SHP77 (cell line): ENCODE measurements at regions not wholly inside any gene's neighbourhood (a gene's known extent, or its start where the extent isn't known, plus 50 kb on each side); places are given as distances from the start of the nearest gene placed in this dataset.
"Not testable (repeated sequence)": the region's sequence is repeated elsewhere in the genome, so short reads cannot be mapped to it uniquely, and the experiment has no call there.

Experiments
- DNase-seq, 2 experiments: peaks; one replicate each; lab custom pipeline; 2025; lab: John Stamatoyannopoulos, UW

DNA sequence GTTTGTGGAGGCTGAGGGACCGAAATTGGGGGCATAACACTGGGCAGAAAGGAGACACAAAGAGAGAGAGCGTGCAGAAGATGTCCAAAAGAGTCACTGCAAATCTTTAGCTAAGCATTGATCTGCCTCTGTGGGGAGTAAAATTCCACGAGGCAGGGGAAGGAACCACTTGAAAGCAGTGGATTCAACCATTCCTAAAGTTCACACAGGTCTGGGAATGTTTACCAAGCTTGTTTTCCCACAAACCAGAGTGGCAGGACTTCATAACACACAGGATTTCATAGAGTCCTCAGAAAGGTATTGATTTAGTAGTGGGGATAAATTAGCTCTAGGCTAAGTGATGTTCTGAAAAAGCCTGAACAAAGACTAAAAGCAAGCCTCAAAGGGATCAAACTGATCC lies 66.1 kb upstream of the RPL38 start:
- no peak for DNase-seq

DNA sequence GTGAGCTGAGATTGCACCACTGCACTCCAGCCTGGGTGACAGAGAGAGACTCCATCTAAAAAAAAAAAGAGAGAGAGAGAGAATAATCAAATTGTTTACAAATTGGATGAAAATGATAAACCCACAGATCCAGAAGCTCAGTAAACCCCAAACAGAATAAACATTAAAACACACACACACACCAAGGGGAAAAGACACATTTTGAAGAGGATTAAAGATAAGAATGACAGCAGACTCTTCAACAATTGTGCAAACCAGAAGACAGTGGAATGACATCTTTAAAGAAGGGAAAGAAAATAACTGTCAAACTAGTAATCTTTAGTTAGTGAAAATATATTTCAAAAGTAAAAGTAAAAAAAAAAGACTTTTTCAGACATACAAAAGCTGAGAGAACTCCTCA lies 64.4 kb upstream of the RPL38 start:
- no peak for DNase-seq

DNA sequence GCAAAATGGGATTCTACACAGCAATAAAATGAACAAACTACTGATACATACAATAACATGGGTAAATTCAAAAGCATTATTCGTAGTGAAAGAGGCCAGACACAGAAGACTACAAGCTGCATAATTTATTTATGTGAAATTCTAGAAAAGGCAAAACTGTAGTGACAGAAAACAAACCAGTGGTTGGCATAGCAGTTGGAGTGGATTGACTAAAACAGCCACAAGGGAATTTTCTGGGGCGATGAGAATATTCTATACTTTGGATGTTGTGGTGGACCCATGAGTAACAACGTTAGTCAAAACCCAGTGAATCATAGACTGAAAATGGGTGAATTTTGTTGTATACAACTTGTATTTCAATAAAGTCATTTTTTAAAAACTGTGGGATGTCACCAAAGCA lies 63.2 kb upstream of the RPL38 start:
- DNase-seq, result no peak

DNA sequence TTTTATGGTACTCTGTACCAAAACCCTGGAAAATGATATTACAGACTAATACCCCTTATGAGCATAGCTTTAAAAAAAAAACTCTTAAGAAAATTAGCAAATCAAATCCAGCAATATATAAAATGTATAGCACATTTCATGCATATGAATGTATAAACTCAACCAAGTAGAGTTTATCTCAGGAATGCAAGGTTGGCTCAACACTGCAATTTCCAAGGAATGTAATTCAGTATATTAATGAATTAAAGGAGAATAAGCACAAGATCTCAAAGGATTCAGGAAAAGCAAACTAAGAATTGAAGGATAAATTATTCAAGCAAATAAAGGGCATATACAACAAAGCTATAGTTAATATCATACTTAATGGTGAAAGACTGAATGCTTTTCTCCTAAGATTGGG lies 61.9 kb upstream of the RPL38 start:
- no peak for DNase-seq

DNA sequence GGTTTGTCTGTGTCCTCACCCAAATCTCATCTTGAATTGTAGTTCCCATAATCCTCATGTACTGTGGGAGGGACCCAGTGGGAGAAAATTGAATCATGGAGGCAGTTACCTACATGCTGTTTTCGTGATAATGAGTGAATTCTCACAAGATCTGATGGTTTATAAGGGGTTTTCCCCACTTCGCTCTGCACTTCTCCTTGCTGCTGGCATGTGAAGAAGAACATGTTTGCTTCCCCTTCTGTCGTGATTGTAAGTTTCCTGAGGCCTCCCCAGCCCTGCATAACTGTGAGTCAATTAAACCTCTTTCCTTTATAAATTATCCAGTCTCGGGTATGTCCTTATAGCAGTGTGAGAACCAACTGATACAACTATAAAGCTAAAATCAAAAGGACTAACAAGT lies 60.2 kb upstream of the RPL38 start:
- not testable (repeated sequence) for DNase-seq

DNA sequence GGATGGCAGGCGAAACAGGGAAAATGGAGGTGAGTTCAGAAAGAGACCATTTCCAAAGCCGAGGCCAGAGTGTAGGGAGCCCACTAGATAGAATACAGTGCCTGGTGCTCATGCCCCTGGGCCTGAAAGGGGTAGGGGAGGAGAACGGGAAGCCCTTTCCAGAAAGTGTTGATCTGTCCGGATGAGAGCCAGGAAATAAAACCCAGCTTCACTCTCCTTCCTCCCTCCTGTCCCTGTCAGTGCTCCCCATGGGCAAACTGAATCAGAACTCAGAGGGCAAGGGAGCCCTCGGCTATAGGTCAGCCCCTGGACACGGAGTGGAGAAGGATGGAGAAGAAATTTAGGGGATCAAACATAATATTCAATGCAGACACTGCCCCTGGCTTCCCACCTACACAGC lies 57.7 kb upstream of the RPL38 start:
- no peak for DNase-seq

DNA sequence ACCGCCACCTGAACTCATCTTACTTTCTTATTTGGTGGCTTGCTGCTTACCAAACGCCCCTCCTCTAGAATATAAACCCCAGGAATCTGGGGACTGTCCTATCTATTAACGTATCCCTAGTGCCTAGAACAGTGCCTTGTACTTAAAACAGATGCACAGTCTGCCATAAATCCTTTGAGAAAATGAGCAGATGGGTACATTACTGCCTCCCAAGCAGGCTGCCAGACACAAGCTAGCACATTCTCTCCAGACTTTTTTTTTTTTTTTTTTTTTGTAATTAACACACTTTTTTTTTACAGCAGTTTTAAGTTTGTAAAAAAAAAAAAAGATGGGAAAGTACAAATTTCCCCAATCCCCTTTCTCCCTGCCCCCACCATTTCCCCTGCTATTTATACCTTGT lies 57.3 kb upstream of the RPL38 start:
- no peak for DNase-seq

DNA sequence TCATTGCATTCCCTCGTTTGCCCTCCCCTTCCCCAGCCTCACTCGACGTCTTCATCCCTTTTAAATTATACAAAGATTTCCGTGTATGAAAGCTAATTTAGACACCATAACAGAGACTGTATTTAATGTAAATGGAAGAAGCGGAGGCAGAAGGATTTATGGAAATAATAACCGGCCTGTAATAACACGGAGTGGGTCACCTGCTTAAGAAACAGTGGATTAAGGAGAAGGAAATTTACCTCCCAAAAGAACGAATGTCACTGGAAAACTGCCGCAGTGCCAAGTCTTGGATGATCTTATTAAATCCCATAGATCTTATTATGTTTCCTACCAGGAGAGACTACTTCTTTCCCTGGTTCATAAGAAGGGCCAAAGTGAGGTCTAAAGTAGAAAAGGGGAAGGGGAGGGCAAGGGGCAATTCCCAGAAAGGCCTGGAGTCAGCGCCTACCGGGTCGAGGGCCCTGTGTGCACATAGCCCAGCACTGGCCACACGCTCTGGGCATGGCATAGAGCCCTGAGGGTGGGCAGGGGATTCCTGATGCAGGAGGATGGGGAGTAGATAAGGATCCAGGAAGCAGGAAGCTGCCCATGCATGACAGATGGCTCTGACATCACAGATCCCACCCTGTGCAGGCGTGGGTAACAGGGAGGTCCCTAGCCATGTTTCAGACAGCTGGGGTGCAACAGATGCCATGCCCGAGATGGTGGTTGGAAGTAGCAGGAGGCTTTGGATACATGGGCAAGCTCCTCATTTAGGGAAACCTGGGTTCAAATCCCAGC lies 56.2 kb upstream of the RPL38 start:
- DNase-seq, result no peak

DNA sequence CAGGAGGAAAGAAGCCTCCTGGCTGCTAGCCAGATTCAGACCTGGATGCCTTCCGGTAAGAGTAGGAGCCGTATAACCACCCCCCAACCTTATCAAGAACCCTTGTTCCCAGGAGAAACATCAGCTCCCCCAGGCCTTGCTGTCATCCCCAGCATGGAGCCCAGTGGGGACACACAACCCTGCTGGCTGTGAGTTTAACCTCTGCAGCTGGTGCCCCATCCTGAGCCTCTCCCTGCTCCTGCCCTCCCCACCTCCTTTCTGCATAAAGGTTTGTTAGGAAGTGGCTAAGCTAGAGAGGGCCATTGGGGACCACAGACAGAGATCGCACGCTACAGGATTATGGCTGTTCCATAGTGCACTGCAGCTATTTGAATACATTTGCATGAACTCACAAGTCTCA lies 55.5 kb upstream of the RPL38 start:
- DNase-seq, result no peak

DNA sequence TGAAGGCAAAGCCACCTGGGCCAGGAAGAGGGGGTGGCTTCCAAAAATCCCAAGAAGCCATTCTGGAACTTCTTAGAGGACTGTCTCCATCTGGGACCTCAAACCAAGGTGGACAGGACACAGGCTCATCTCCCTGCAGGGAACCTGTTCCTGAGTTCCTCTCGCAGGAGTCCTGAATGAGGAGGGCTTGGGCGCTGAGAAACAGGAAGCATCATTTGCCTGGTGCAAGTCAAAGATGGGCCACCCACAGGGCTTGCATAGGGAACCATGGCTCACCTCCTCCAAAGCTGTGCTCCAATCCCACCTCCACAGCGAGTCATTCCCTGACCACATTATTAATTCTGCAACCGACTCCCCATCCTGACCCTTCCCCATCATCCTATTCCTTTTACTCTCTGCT lies 55.0 kb upstream of the RPL38 start:
- no peak for DNase-seq

DNA sequence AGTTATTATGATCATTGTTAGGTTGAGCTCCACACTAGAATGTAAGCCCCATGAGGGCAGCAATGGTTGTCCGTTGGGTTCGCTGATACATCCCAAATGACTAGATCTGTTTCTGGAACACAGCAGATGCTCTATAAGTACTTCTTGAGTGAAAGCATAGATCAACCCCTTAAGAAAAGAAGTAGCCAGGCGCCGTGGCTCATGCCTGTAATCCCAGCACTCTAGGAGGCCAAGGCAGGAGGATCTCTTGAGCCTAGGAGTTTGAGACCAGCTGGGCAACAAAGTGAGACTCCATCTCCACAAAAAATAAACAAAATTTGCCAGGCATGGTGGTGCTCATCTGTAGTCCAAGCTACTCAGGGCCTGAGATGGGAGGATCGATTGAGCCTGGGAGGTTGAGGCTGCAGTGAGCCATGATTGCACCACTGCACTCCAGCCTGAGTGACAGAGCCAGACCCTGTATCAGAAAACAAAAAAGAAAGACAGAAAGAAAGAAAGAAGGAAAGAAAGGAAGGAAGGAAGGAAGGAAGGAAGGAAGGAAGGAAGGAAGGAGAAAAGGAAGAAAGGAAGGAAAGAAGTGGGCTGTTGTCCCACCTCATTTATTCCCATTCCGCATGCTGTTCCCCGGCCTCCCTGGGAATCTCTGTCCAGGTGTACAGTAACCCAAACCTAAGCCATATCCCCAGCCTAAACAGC lies 54.4 kb upstream of the RPL38 start:
- DNase-seq, result no peak

DNA sequence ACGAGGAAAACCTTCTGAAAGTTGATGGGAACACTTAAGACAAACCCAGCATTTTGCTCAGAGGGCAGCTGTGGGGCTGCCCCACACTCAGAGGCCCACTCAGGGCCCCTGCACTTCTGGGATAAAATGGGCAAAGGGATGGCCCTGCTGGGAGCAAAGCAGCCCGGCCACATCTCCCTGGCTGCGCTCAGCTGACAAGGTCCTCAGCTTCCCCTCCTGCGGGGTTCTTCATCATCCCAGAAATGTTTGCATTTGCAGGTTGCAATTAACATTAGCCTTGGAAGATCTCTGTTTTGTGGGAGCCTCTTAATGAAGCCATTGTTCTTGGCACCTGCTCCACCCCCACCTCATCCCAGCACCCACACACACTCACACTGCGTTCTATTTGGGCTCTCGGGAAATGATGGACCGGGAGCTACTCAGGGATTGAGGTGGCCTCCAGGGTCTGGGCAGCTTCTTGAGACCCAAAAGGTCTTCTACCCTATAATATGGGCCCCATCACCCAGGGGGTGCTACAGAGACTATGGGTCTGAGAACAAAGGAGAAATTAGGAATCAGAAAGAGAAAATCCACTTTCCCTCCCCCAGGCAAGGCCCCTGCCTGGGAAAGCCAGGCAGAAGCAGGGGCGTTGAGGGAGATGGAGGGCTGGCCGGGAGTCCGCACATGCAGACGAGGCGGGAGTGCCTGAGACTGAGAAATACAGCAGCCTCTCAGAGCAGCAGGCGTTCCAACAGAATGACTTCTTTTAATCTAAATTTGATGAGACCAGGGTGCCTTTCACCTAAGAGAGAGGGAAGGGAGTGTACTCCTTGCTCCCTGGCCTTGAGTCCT lies 53.7 kb upstream of the RPL38 start:
- no peak for DNase-seq

DNA sequence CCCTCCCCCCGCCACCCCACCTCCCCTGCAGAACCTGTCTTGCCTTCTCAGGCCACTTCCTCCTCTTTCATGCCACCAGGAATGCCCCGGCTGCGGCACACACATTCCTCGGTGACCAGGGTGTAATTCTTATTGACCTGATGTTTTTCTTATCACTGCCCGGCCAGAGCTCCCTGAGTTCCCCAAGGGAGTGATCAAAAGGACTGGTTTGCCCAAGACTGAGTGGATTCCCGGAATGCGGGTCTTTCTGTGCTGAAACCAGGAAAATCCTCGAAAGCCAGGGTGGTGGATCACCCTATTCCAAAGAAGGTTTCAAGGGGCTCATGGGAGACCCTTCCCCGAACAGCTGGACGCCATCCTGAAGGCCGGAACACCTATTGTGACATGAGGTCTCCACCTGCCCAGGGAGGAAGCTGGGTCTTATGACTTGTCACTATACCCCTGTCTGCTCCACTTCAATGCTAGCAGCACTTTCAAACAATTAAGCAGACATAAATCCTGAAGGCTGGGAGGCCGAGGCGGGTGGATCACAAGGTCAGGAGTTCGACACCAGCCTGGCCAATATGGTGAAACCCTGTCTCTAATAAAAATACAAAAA lies 53.0 kb upstream of the RPL38 start:
- no peak for DNase-seq

DNA sequence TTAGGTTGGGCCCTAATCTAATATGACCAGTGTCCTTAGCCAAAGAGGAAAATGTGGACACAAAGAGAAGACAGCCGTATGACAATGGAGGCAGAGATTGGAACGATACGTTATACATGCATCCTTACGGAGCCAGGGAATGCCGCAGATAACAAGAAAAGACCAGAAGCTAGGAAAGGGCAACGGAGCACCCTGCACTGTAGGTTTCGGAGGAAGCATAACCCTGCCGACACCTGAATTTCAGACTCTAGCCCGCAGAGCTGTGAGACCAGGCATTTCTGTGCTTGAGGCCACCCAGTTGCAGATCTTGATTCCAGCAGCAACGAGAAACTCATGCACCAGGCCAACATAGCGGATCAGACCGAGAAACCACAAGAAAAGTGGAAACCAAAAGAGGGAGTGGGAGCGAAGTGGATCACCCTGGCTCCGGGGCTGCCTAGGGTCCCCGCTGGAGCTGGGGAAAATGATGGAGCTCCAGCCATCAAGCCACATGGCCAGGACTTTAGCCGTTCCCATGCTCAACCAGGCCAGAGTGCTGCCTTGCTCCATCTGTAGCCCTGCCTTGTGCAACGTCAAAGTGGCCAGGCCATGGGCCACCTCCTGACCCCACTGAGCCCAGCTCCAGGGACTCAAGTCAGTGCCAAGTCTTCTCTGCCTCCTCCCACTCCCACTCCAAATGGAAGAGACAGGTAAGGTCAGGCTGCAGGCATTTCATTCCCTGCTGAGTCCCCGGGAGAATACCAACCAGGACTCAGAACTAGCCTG lies 51.7 kb upstream of the RPL38 start:
- no peak for DNase-seq

DNA sequence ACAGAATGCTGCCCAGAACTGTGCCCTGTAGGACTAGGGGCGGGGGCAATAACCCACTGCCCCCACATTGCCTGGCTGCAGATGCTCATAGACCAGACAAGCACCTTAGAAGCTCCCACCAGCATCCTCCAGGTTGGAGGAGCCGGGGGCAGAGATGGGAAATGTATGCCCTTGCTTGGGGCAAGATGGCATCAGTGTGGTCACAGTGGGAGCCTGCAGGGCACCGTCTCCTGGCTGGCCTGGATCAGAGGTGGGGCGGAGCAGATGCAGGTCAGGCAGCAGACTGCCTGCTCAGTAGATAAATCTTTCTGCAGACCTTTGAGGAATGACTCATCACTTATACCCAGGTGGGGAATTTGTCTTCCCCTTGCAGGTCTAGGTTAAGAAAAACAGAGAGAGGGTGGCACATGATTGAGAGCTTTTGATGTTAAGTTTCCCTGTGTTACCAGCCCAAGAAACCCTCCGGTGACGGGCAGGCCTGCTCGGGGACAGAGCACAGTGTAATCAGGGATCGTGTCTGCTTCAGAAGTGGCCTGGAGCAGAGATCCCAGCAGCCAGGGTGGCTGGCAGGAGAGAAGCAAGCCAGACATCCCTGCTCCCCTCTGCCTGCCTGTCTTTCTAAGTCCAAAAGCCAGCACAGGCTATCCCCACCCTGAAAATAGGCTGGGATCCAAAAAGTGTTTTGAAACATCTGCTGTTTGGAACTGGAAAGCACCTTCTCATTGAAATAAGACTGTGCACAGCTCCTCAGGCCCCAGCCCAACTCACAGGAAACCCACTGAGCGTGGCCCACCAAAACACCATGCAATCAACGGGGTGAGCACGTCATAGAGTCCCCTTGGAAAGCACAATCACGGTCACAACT lies 50.7 kb upstream of the RPL38 start:
- DNase-seq, result no peak

DNA sequence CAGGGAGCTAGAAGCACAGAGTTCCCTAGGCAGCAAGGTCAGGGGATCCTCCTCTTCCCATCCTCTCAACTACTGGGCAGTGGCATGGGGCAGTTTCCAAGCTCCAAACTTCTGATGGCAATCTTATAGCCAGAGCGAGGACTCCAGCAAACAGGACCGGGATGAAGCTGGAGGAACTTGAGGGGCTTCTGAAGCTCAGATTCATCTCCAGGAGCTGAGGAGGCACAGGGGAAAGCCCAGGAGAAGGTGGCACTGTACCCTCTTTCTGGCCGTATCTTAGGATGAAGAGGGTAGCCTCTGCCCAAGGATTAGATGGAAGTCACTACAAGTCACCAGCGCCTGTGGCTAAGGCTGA lies 50.0 kb upstream of the RPL38 start:
- no peak for DNase-seq
